Neutrophil (primary cell): ENCODE measurements at regions not wholly inside any gene's neighbourhood (a gene's known extent, or its start where the extent isn't known, plus 50 kb on each side); places are given as distances from the start of the nearest gene placed in this dataset.

Experiments
- H3K27ac ChIP-seq: fragments of 200-600 bp; sonication (generic); 2 replicates; pipeline ENCODE4 v1.5.1; 2016; ENCODE audit warnings: mild to moderate bottlenecking, moderate library complexity
- H3K27me3 ChIP-seq: fragments of 200-600 bp; sonication (generic); 2 replicates; pipeline ENCODE4 v1.6.0; 2016; ENCODE audit warnings: mild to moderate bottlenecking
- H3K36me3 ChIP-seq: fragments of 200-600 bp; sonication (generic); 2 replicates; pipeline ENCODE4 v1.5.1; 2017
- H3K4me1 ChIP-seq, 2 experiments: fragments of 200-600 bp in 1 of 2; sonication (generic) in 1 of 2; 1 replicate in 1 of 2; 2 replicates in 1 of 2; pipeline versions ENCODE4 v1.5.1 to v1.6.1; 2013 to 2016; ENCODE audit warnings: low read depth in 1 of 2, low read length in 1 of 2, mild to moderate bottlenecking in 1 of 2, moderate library complexity in 1 of 2; ENCODE audit not compliant: control insufficient read depth in 1 of 2, insufficient read depth in 1 of 2
- H3K4me3 ChIP-seq, 2 experiments: fragments of 200-600 bp in 1 of 2; sonication (generic) in 1 of 2; 1 replicate in 1 of 2; 2 replicates in 1 of 2; pipeline ENCODE4 v1.5.1; 2013 to 2016; ENCODE audit warnings: low read depth in 1 of 2, low read length in 1 of 2, mild to moderate bottlenecking in 1 of 2, moderate library complexity in 1 of 2
- H3K9me3 ChIP-seq: fragments of 200-600 bp; sonication (generic); 2 replicates; pipeline ENCODE4 v1.5.1; 2016
- CTCF ChIP-seq: fragments of 200-600 bp; sonication (generic); IDR thresholded peaks from 2 replicates; pipeline ENCODE4 v1.5.1; 2016; ENCODE audit warnings: antibody characterized with exemption

- Histone ChIP-seq H3K36me3 (no peaks in the 10 kb centered on the region), H3K4me3 (no peak overlapping the region), H3K27me3 (no peaks in the 10 kb centered on the region), H3K27ac (no peak overlapping the region), H3K4me1 (no peaks in the 10 kb centered on the region), H3K9me3 (no peaks in the 10 kb centered on the region)
- TF ChIP-seq CTCF = no peak
These were observed 63.8 kb upstream of the PLEKHG7 start for GRCh38 chr12:92639017-92639416.

- H3K27me3 ChIP-seq = no peaks in the 10 kb centered on the region
- no peak for TF ChIP-seq CTCF
- no peak overlapping the region for H3K27ac ChIP-seq
- no peaks in the 10 kb centered on the region for H3K4me1 ChIP-seq
- no peaks in the 10 kb centered on the region for H3K9me3 ChIP-seq
- no peaks in the 10 kb centered on the region for H3K36me3 ChIP-seq
- H3K4me3 ChIP-seq = no peak overlapping the region
These were observed 68.1 kb upstream of the PLEKHG7 start for GRCh38 chr12:92634730-92635129.

- Histone ChIP-seq H3K27ac (no peak overlapping the region), H3K36me3 (no peaks in the 10 kb centered on the region), H3K4me1 (no peaks in the 10 kb centered on the region), H3K4me3 (no peak overlapping the region), H3K27me3 (no peaks in the 10 kb centered on the region), H3K9me3 (no peaks in the 10 kb centered on the region)
- TF ChIP-seq CTCF = no peak
These were observed 68.6 kb upstream of the PLEKHG7 start for GRCh38 chr12:92634202-92634601.

- H3K27me3 ChIP-seq = no peaks in the 10 kb centered on the region
- no peaks in the 10 kb centered on the region for H3K36me3 ChIP-seq
- H3K9me3 ChIP-seq = no peaks in the 10 kb centered on the region
- no peak overlapping the region for H3K27ac ChIP-seq
- H3K4me3 ChIP-seq = no peak overlapping the region
- TF ChIP-seq CTCF = no peak
- H3K4me1 ChIP-seq = no peaks in the 10 kb centered on the region
These were observed 71.8 kb upstream of the PLEKHG7 start for GRCh38 chr12:92630968-92631367.

- Histone ChIP-seq H3K9me3 (no peaks in the 10 kb centered on the region), H3K4me3 (no peak overlapping the region), H3K27me3 (no peaks in the 10 kb centered on the region), H3K36me3 (no peaks in the 10 kb centered on the region), H3K27ac (no peak overlapping the region), H3K4me1 (no peaks in the 10 kb centered on the region)
- TF ChIP-seq CTCF = no peak
These were observed 73.3 kb upstream of the PLEKHG7 start for GRCh38 chr12:92629349-92630065.

- Histone ChIP-seq H3K36me3 (no peaks in the 10 kb centered on the region), H3K4me1 (no peaks in the 10 kb centered on the region), H3K27me3 (no peaks in the 10 kb centered on the region), H3K27ac (no peak overlapping the region), H3K4me3 (no peak overlapping the region), H3K9me3 (no peaks in the 10 kb centered on the region)
- TF ChIP-seq CTCF = no peak
These were observed 74.3 kb upstream of the PLEKHG7 start for GRCh38 chr12:92628476-92628875.
